Hematopoietic multipotent progenitor cell treated with erythropoietin and hydrocortisone succinate and interleukin-3 and kit ligand, for 4 days (in vitro differentiated cells): ENCODE measurements at regions not wholly inside any gene's neighbourhood (a gene's known extent, or its start where the extent isn't known, plus 50 kb on each side); places are given as distances from the start of the nearest gene placed in this dataset.
"Not testable (repeated sequence)": the region's sequence is repeated elsewhere in the genome, so short reads cannot be mapped to it uniquely, and the experiment has no call there.

Experiments
- DNase-seq: peaks from one replicate; pipeline ENCODE4 v3.0.0-alpha.2; 2015

GRCh38 chr1:149635290-149635899, 51.7 kb downstream of the PPIAL4C start:
- peak; percentile 11 for DNase-seq

- peak; percentile 97 for DNase-seq
These were observed 52.9 kb downstream of the PPIAL4C start for GRCh38 chr1:149636286-149637122.

GRCh38 chr1:149638481-149638880, 54.8 kb downstream of the PPIAL4C start:
- DNase-seq, result peak; percentile 3

- peak; percentile 23 for DNase-seq
These were observed 55.4 kb downstream of the PPIAL4C start for GRCh38 chr1:149638901-149639658.

GRCh38 chr1:149641179-149641578, 57.5 kb downstream of the PPIAL4C start:
- not testable (repeated sequence) for DNase-seq

- DNase-seq, result peak; percentile 27
These were observed 61.2 kb downstream of the PPIAL4C start for GRCh38 chr1:149644818-149645217.

- DNase-seq, result not testable (repeated sequence)
These were observed 62.8 kb downstream of the PPIAL4C start for GRCh38 chr1:149646360-149647017.

- peak; percentile 2 for DNase-seq
These were observed 63.3 kb downstream of the PPIAL4C start for GRCh38 chr1:149647018-149647373.

- not testable (repeated sequence) for DNase-seq
These were observed 74.1 kb downstream of the PPIAL4C start for GRCh38 chr1:149657750-149658149.

- not testable (repeated sequence) for DNase-seq
These were observed 74.5 kb downstream of the PPIAL4C start for GRCh38 chr1:149658175-149658574.

- DNase-seq, result not testable (repeated sequence)
These were observed 81.0 kb downstream of the PPIAL4C start for GRCh38 chr1:149664624-149665023.

- DNase-seq, result not testable (repeated sequence)
These were observed 81.4 kb downstream of the PPIAL4C start for GRCh38 chr1:149665033-149665432.

GRCh38 chr1:149665528-149665927, 81.9 kb downstream of the PPIAL4C start:
- DNase-seq, result not testable (repeated sequence)

GRCh38 chr1:149673231-149673909, 89.7 kb downstream of the PPIAL4C start:
- not testable (repeated sequence) for DNase-seq

GRCh38 chr1:149674921-149675320, 91.3 kb downstream of the PPIAL4C start:
- not testable (repeated sequence) for DNase-seq

GRCh38 chr1:149677359-149677758, 93.7 kb downstream of the PPIAL4C start:
- DNase-seq, result peak; percentile 1

GRCh38 chr1:149686593-149687238, 95.8 kb upstream of the FCGR1A start:
- DNase-seq, result not testable (repeated sequence)

- DNase-seq, result not testable (repeated sequence)
These were observed 91.1 kb upstream of the FCGR1A start for GRCh38 chr1:149691399-149691798.

GRCh38 chr1:149692804-149693539, 89.5 kb upstream of the FCGR1A start:
- DNase-seq, result not testable (repeated sequence)

GRCh38 chr1:149695066-149695465, 87.4 kb upstream of the FCGR1A start:
- not testable (repeated sequence) for DNase-seq

GRCh38 chr1:149700220-149700619, 82.3 kb upstream of the FCGR1A start:
- not testable (repeated sequence) for DNase-seq
